ENCODE measurements at regions not wholly inside any gene's neighbourhood (a gene's known extent, or its start where the extent isn't known, plus 50 kb on each side); places are given as distances from the start of the nearest gene placed in this dataset.
"Not testable (repeated sequence)": the region's sequence is repeated elsewhere in the genome, so short reads cannot be mapped to it uniquely, and the experiment has no call there.

DNA sequence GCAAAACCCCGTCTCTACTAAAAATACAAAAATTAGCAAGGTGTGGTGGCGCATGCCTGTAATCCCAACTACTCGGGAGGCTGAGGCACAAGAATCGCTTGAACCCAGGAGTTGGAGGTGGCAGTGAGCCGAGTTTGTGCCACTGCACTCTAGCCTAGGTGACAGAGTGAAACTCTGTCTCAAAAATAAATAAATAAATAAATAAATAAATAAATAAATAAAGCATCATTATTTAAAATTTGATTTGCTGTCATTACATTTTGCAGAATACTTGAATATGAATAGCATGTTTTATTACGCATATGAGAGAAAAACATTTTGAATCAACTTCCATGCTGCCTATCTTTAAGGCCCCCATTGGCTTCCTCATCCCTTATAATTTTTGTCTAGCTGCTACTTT is 53.4 kb upstream of the MED14 start:
- TF ChIP-seq, protein P1, sequence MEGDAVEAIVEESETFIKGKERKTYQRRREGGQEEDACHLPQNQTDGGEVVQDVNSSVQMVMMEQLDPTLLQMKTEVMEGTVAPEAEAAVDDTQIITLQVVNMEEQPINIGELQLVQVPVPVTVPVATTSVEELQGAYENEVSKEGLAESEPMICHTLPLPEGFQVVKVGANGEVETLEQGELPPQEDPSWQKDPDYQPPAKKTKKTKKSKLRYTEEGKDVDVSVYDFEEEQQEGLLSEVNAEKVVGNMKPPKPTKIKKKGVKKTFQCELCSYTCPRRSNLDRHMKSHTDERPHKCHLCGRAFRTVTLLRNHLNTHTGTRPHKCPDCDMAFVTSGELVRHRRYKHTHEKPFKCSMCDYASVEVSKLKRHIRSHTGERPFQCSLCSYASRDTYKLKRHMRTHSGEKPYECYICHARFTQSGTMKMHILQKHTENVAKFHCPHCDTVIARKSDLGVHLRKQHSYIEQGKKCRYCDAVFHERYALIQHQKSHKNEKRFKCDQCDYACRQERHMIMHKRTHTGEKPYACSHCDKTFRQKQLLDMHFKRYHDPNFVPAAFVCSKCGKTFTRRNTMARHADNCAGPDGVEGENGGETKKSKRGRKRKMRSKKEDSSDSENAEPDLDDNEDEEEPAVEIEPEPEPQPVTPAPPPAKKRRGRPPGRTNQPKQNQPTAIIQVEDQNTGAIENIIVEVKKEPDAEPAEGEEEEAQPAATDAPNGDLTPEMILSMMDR (IDR thresholded peaks at IDR 0.05 in 4 of 5, conservative IDR thresholded peaks at IDR 0.05 in 1 of 5): not testable (repeated sequence)
- TF ChIP-seq POLR2A (IDR thresholded peaks at IDR 0.05): not testable (repeated sequence)

Measured in gastrocnemius medialis (tissue), 4 donors.